ENCODE measurements at regions not wholly inside any gene's neighbourhood (a gene's known extent, or its start where the extent isn't known, plus 50 kb on each side); places are given as distances from the start of the nearest gene placed in this dataset.

DNA sequence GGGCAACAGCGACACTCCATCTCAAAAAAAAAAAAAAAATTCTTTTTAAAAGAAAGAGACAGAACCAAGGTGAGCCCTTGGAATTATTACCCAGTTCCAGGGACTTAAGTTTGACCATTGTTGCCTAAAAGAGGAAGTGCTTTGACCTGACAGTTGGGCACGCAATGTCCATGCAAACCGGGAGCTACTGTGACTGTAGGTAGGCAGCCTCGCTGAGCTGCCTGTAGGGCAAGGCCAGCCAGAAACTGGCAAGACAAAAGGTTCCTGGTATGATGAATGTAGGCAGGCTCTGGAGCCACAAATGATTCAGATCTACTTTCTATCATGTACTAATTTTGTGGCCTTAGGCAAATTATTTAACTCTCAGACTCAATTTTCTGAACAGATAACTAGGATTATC lies 334.8 kb upstream of the ZNF462 start:
- no peak for DNase-seq (ENCODE audit: low read depth)

DNA sequence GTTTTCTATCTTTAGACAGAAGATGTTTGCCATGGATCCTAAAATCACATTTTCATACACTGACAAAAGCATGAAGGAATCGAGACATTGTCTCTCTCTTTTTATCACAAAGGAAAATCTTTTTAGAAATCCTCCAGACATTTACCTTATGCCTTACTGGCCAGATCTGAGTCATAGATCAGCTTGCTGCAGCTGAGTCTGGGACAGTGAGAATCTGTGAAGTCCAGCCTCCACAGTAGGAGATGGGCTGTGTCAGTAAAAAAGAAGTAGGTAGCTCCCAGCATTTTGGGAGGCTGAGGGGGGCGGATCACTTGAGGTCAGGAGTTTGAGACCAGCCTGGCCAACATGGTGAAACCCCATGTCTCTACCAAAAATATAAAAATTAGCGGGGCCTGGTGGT lies 333.4 kb upstream of the ZNF462 start:
- DNase-seq (ENCODE audit: low read depth), result no peak

DNA sequence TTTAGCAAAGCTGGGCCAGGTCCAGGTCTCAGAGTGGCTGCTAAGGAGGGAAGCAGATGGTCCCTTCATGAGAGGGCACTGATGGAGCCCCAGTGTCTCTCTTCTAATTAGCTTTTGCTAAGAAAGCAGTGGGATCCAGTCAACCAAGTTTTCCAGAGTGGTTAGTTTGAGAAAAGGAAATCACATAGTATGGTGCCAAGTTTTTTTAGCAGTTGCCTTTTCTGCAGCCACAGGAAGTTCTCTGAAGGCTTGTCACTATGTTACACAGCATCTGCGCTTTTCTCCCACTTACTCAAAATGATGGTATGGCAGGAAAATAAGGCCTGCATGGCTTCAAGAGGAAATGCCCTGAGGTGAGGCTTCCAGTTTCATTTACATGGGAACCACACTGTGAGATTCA lies 331.5 kb upstream of the ZNF462 start:
- no peak for DNase-seq (ENCODE audit: low read depth)

DNA sequence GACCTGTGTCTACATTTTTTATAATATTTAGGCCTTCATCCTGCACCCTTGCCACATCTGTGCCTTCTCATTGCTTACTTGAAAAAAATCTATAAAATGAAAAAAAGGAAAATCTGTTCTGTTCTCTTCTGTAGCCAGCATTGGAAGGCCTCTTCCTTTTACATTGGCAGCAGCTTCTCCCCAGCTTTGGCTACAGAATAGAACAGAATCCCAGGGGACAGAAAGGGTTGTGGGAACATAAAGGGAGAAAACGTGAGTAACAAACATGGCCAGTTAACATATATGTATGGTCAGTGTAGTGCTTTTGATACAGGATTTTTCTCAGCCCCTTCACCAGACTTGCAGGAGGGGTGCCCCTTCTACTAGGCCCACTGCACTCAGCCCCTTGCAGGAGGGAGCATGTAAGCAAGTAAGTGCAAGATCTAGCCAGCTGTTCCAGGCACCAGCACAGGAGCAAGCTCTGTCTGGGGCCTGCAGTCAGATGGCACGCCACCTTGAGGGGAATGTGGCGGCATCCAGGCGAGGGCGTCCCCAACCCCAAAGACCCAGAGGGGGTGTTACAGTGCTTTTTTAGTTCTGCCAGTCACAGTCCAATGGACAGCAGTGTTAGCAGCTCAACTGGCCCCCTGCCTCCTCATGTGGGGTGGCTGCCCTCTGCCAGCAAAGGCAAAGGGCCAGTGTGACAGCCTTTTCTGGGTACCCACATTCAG lies 330.5 kb upstream of the ZNF462 start:
- DNase-seq (ENCODE audit: low read depth), result no peak

DNA sequence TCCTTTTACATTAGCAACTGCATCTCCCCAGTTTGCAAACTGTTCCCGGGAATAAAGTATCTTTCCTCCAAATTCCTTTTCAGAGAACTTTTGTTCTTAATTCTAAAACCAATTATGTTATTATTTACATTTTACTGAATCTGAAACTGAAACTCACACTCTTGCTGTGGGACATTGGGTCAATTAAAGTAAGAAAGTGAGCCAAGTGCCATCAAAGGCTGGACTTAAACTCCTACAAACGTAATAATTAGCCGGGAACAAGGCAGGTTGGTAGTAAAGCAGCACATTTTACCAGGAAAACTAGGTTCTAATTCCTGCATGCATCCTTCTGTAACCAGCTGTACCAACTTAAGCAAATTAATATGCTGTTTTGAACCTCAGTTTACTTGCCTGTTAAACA lies 328.2 kb upstream of the ZNF462 start:
- DNase-seq (ENCODE audit: low read depth), result no peak

DNA sequence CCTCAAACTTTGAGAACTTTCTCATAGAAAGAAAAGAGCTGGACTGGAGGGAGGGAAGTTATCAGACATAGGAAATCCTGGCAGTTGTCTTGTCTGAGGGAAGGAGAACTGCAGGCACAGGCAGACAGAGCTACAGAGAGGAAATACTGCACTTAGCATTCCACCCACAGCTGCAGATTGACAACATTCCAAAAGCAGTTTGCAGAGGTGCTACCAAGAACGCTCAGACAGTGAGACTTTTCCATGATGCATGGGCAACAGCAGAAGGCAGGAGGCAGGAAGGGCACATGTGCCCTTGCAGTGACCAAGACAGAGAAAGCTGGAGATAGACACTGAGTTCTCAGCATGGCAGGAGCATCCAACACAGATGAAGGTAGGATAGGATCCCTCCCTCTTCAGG lies 327.5 kb upstream of the ZNF462 start:
- DNase-seq (ENCODE audit: low read depth), result no peak

DNA sequence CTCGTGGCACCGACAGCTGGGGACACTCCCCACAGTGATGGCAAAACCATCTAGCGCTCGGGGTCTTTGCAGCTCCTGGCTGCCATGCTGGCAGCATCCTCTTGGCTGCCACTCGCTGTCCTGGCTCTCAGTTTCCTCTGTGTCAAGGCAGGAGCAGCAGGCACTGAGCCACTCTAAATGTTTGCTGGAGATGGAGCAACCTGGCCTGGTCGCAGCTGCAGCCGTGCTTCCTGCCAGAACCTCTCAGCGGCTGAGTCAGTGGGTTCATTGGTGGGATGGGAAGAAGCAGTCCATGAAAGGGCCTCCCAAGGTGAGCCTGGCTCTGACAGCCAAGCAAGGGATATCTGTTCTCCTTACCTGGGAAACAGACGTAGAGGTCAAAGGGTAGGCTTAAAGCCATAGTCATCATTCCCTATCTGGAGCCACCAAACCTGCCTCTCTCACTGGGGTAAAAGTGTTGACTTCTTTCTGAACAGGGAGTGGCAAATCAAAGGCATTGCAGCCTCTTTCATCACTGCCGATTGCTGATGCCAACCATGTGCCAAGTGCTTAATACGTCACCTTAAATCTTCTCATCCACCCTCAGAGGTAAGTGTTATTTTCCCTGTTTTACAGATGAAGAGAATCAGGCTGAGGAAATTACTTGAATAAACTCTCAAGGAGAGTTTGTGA lies 304.8 kb upstream of the ZNF462 start:
- no peak for DNase-seq (ENCODE audit: low read depth)

DNA sequence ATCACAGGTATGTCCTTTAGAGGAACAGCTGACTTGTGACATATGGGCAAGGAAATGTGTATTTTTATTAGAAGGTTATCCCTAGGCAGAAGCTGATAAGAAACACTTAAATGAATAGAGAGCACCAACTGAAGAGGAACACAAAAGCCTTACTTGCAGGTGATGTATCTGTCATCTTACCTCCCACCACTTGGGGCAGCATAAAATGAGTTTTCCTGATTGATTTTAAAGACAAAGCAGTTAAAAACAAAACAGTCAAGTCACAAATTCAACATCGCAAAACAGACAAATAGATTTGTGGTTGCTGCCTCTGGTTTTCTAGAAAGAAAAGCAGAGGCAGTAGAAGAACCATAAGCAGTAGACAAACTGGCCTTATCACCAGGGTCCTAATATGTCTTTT lies 302.4 kb upstream of the ZNF462 start:
- no peak for DNase-seq (ENCODE audit: low read depth)

DNA sequence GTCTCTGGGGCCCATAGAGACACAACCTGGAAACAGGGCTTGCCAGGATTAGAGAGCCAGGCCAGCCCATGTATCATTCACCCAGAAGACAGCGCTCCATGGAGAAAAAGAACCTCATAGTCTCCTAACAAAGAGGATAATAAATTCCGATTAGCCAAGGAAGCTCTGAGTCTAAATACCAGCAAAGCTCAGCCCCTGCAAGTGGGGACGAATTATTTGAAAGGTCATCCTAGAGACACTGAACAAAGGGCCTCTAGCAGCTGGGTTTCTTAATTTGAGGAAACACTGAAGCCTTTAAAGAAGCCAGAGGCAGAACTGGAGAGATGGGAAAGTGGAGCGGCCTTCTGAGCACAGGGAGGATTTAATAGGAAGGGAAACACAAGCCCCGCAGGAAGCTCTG lies 287.1 kb upstream of the ZNF462 start:
- DNase-seq (ENCODE audit: low read depth), result no peak

DNA sequence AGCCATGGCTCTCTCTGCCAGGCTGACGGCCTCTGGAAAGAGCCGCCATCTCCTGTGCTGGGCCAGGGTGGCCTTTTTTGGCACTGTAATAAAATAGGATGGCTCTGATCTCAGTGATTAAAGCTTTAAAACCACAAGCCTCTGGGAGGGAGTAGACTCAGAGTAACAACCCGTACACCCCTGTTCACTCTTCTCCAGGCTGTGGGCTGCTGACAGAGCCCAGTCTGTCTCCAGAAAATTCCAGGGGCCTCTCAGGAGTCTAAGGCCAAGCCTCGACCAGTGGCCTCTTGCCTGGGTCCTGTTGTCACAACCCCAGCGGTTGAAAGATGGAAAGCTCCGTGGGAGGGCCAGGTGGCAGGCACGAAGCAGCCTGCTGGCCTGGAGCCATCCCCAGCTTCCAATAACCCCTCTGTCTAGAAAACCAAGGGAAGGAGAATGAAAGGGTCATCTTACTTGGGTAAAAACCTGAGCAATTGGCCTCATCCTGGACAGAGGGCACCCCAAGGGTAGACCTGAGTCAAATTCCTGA lies 286.7 kb upstream of the ZNF462 start:
- no peak for DNase-seq (ENCODE audit: low read depth)

DNA sequence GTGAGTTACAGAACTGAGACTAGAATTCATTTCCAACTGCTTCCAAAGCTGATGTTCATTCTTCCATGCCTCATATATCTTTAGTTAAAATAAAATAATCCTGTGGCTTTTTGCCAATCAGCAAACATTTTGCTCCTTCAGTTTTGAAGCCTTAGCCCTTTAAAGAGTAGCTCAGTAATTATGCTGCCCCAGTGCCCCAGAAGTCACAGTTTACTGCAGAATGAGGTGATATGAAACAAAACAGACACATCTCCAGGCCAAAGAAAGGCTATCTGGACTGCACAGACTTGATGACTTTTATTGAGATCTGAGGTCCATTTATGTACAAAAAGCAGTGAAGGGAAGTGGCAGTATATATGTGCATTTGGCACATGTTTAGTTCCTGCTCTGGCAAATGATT lies 285.8 kb upstream of the ZNF462 start:
- DNase-seq (ENCODE audit: low read depth), result no peak

DNA sequence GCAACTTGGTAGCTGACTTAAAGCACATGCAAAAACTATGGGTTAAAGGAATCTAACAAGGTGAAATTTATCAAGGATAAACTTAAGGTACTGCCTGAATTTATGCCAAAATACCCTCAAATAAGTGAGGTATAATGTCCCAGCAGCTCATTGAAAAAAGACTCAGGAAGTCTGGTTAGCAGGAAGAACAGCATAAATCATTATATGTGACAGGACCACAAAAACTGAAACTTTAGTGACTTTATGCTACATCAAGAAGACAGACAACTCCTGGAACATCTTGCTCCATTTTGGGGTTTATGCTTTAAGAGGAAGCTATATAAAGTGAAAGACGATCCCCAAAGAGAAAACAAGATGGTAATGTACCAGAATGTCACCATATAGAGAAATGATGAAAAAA lies 282.4 kb upstream of the ZNF462 start:
- DNase-seq (ENCODE audit: low read depth), result no peak

DNA sequence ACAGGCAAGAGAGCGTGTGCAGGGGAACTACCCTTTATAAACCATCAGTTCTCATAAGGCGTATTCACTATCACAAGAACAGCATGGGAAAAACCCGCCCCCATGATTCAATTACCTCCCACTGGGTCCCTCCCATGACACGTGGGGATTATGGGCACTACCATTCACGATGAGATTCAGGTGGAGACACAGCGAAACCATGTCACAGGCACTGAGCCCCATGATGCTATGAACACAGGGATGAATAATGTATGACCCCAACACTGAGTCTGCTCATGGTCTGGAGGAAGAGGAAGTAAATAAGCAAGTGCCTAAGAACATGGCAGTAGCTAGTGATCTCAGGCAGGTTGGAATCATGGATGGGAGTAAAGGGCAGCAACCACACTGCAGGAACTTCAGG lies 281.0 kb upstream of the ZNF462 start:
- no peak for DNase-seq (ENCODE audit: low read depth)

DNA sequence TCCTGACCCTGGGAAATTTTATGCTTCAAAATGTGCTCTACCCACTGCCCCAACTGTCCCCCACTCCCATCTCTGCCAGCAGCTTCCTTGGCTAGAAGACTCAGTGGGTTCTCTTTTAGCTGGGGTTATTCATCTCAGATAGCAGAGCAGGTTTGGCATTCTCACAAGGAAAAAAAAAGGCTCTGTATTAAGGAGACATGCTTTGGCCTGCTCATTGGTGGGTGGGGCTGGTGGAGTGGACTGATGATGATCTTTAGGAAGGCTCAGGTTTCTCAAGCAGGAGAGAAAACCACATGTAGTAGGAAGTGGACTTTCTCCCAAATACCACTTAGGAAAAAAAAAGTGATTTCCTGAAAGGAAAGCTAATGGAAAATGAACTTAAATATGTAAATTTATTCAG lies 279.2 kb upstream of the ZNF462 start:
- DNase-seq (ENCODE audit: low read depth), result no peak

DNA sequence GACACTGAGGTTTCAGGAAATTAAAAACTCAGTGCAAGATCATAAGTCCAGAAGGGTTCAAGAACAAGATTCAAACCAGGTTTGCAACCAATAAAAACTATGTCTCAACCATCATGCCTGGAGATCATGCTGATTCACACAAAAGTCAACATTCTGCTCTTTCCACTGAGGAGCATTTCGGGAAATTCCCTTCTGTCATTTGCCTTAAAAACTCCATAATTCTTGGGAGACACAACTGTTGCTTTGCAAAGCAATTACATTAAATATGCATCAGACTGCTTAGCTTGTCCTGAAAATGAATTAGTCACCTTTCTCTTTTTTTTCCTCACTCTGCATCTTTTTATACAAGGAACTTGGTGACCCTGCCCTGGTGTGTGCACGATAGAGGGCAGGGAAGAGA lies 275.9 kb upstream of the ZNF462 start:
- no peak for DNase-seq (ENCODE audit: low read depth)

DNA sequence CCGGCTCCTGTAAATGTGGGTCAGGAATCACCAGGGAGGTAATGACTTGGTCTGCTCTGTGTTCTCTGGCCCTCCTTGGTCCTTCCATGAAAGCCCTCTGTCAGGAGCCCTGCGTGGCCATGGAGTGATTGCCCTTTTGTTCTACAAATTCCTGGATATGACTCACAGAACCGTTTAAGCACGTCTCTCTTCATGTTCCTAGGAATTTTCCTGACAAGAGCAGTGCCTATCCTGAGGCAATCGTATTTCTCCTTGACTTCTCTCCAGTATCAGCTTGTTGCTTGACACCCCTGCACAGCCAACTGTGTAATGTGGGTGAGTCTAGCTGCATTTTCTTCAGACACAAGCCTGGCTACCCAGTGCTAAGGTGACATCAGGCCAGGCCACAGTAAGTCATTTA lies 274.3 kb upstream of the ZNF462 start:
- DNase-seq (ENCODE audit: low read depth), result no peak

DNA sequence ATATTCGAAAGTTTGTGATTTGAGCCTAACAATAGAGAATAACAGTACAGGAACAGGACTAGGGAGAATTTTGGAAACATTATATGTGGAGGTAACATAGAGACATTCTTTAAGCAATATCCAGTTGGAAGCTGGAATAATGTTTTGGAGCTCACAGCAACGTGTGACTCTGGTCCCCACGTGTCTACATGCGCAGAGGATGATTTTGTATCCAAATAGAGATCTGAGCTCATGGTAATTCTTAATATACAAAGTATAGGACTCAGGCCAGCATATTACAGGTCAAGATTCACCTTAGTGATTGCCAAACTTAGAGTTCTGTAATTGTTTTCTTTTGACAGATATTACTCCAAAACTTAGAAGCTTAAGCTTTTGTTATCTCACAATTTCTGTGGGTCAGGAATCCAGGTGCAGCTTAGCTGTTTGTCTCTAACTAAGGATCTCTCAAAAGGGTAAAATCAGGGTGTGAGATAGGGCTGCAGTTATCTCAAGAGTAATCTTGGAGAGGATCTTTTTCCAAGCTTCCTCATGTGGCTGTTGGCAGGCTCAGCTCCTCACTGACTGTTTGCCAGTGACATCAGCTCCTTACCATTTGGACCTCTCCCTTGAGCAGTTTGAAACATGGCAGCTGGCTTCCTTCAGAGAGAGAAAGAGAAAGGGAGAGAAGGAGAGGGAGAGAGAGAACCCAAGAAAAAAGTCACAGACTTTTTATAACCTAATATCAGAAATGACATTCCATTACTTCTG lies 272.0 kb upstream of the ZNF462 start:
- no peak for DNase-seq (ENCODE audit: low read depth)

DNA sequence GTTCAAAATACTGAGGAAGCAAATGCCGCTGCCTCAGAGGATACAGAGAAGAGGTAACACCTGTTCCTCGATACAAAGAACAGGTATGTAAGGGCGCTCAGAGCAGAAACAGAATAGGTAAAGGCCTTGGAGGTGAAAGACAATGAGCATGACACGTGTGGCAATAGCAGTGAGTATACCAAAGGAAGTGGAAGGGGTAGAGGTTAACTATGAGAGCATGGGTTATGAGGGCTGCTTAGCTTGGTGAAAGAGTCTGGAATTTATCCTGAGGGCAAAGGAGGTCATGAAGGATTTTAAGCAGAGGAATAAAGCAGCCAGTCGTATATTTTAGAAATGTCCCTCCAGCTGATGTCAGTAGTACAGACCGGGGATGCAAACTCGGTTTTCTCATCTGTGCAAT lies 269.8 kb upstream of the ZNF462 start:
- DNase-seq (ENCODE audit: low read depth), result no peak

DNA sequence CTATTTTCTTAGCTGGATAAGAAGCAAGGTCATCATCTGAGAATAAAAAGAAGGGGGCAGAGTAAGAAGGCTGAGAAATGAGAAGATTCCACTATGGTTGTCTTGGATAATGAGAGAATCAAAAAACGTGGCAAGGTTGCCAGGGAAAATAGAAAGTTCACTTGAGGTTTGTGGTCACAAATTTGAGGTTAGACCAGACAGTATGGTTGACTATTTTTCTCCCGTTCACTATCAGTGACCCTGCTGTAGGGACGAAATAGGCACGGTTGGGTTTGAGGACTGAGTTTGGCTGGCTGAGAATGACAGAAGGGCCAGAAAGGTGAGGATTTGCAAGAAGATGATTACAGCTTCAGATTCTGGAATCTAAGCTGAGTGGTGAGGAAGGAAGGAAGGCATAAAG lies 266.0 kb upstream of the ZNF462 start:
- no peak for DNase-seq (ENCODE audit: low read depth)

DNA sequence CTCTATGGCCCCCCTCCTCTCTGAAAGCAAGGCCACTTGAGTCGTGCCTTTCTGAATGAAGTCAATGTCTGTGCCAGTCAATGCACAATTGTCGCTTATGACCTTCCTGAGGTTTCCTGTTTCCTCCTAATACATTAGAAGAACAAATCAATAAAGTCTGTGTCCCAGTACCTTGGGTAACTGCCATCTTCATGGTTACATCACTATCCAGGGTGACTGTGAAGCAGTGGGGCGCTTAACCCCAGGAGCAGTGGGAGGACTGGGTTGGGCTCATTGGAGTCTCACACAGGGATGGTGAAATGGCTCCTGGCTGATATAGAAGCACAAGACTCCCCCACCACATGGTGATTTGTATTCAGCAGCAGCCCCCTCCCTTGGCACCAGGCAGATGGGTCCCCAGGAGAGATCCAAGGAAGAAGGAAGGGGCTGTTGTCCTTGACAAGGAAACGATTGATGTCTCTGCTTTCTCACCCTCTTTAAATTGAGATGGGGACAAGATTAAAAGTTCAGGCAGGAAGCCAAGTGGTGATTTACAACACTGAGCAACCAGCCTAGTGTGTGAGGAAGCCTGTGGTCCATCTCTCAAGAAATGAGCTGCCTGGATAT lies 261.9 kb upstream of the ZNF462 start:
- no peak for DNase-seq (ENCODE audit: low read depth)

DNA sequence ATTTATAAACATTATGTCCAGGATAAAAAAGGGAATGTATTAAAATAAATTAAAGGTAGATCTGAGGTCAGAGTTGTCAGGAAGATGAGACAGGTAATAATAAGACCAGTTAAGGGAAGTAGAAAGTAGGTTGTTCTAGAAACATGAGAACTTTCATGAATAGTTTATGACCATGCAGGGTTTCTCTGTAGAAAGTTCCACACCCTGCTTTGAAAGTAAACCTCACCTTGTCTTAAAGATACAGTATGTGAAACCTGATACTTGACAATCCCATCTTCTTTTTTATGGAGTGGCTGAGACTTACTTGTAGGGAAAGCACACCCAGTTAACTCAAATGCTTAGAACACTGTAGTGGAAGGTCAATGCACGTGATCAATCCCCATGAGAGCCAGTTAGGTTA lies 260.6 kb upstream of the ZNF462 start:
- DNase-seq (ENCODE audit: low read depth), result no peak

DNA sequence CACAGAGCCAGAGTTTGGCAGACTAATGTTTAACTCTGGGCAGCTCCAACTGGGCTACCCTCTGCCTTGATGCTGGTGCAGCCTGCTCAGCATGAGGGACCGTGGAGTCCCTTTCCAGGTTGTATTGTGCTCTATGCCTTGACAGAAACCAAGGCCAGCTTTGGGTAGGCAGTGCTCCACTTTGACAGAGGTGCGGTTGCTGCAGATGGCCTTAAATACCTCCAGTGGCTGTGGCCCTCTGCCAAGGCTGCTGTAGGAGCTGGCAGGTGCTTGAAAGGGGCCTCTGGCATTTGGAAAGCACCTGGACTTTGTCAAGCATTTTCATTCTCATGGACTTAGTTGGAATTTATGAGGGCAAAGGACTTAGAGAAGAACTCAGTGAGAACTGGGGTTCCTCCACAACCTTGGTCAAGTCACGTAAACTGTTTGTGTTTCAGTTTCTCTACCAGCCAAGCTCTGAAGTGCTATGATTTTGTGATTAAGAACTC lies 249.7 kb upstream of the ZNF462 start:
- no peak for DNase-seq (ENCODE audit: low read depth)
